Mesenchymal stem cell (in vitro differentiated cells and primary cell): ENCODE measurements at regions not wholly inside any gene's neighbourhood (a gene's known extent, or its start where the extent isn't known, plus 50 kb on each side); places are given as distances from the start of the nearest gene placed in this dataset.

ENCODE experiments used
- DNase-seq: peaks from one replicate; pipeline ENCODE4 v3.0.0-alpha.2; 2013
- H2AFZ ChIP-seq: one replicate; pipeline ENCODE4 v1.6.1; 2013; ENCODE audit warnings: low read depth, mild to moderate bottlenecking, control low read depth, inconsistent platforms, low read length, moderate library complexity
- H2AK5ac ChIP-seq: 2 replicates; pipeline ENCODE4 v1.6.1; 2013; ENCODE audit warnings: low read length, moderate library complexity, mild to moderate bottlenecking, inconsistent platforms; ENCODE audit not compliant: severe bottlenecking
- H2BK120ac ChIP-seq: one replicate; pipeline ENCODE4 v1.6.1; 2013; ENCODE audit warnings: low read depth, mild to moderate bottlenecking, inconsistent platforms, low read length, moderate library complexity
- H2BK12ac ChIP-seq, 2 experiments: one replicate each; pipeline ENCODE4 v1.6.1; 2013; ENCODE audit warnings: inconsistent platforms in 2 of 2, low read length in 2 of 2, mild to moderate bottlenecking in 2 of 2, moderate library complexity in 2 of 2, control low read depth in 1 of 2
- H2BK15ac ChIP-seq: one replicate; pipeline ENCODE4 v1.6.1; 2013; ENCODE audit warnings: mild to moderate bottlenecking, low read depth, inconsistent platforms; ENCODE audit not compliant: poor library complexity, severe bottlenecking
- H2BK5ac ChIP-seq: 2 replicates; pipeline ENCODE4 v1.6.1; 2013; ENCODE audit warnings: low read depth, mild to moderate bottlenecking, low read length, control low read depth, inconsistent platforms; ENCODE audit not compliant: poor library complexity, severe bottlenecking
- H3K14ac ChIP-seq, 2 experiments: one replicate each; pipeline ENCODE4 v1.6.1; 2013; ENCODE audit warnings: inconsistent platforms in 2 of 2, low read length in 2 of 2, control low read depth in 1 of 2, mild to moderate bottlenecking in 1 of 2, moderate library complexity in 1 of 2
- H3K18ac ChIP-seq, 2 experiments: one replicate each; pipeline ENCODE4 v1.6.1; 2013; ENCODE audit warnings: inconsistent platforms in 2 of 2, low read length in 2 of 2, control low read depth in 1 of 2, low read depth in 1 of 2, mild to moderate bottlenecking in 1 of 2
- H3K23ac ChIP-seq, 2 experiments: one replicate each; pipeline ENCODE4 v1.6.1; 2013; ENCODE audit warnings: inconsistent platforms in 2 of 2, low read length in 2 of 2, mild to moderate bottlenecking in 2 of 2, moderate library complexity in 2 of 2, control low read depth in 1 of 2
- H3K27ac ChIP-seq: 2 replicates; pipeline ENCODE4 v1.5.1; 2013; ENCODE audit warnings: mild to moderate bottlenecking, moderate library complexity, low read length, control low read depth, inconsistent platforms; ENCODE audit not compliant: poor library complexity, severe bottlenecking
- H3K27me3 ChIP-seq, 2 experiments: 2 replicates each; pipeline versions ENCODE4 v1.6.1 to v1.7.0; 2013; ENCODE audit warnings: low read length in 2 of 2, mild to moderate bottlenecking in 2 of 2, moderate library complexity in 2 of 2, control low read depth in 1 of 2, inconsistent platforms in 1 of 2; ENCODE audit not compliant: control insufficient read depth in 1 of 2, insufficient read depth in 1 of 2
- H3K36me3 ChIP-seq, 2 experiments: 2 replicates each; pipeline versions ENCODE4 v1.6.1 to v1.7.0; 2013; ENCODE audit warnings: low read length in 2 of 2, control low read depth in 1 of 2, inconsistent platforms in 1 of 2, low read depth in 1 of 2, mild to moderate bottlenecking in 1 of 2; ENCODE audit not compliant: insufficient read depth in 2 of 2, control insufficient read depth in 1 of 2
- H3K4ac ChIP-seq, 2 experiments: one replicate each; pipeline ENCODE4 v1.6.1; 2013; ENCODE audit warnings: inconsistent platforms in 2 of 2, low read length in 2 of 2, mild to moderate bottlenecking in 2 of 2, moderate library complexity in 2 of 2, control low read depth in 1 of 2, low read depth in 1 of 2
- H3K4me1 ChIP-seq: 2 replicates; pipeline ENCODE4 v1.6.1; 2013; ENCODE audit warnings: low read depth, low read length, control low read depth; ENCODE audit not compliant: control insufficient read depth, insufficient read depth
- H3K4me2 ChIP-seq: 2 replicates; pipeline ENCODE4 v1.6.1; 2013; ENCODE audit warnings: low read length, mild to moderate bottlenecking, inconsistent platforms; ENCODE audit not compliant: poor library complexity, severe bottlenecking
- H3K4me3 ChIP-seq, 2 experiments: 2 replicates each; pipeline versions ENCODE4 v1.5.1 to v1.7.0; 2013; ENCODE audit warnings: low read length in 2 of 2, mild to moderate bottlenecking in 2 of 2, control low read depth in 1 of 2, low read depth in 1 of 2; ENCODE audit not compliant: insufficient read depth in 1 of 2
- H3K79me1 ChIP-seq: replicated peaks from 2 replicates; pipeline ENCODE4 v1.6.1; 2013; ENCODE audit warnings: mild to moderate bottlenecking, control low read depth, low read length, inconsistent platforms; ENCODE audit not compliant: poor library complexity, severe bottlenecking
- H3K9ac ChIP-seq: 2 replicates; pipeline ENCODE4 v1.7.0; 2013; ENCODE audit warnings: mild to moderate bottlenecking, low read length, moderate library complexity
- H3K9me3 ChIP-seq: 2 replicates; pipeline ENCODE4 v1.7.0; 2013; ENCODE audit warnings: mild to moderate bottlenecking, low read length; ENCODE audit not compliant: control insufficient read depth
- H4K8ac ChIP-seq: one replicate; pipeline ENCODE4 v1.6.1; 2013; ENCODE audit warnings: inconsistent platforms, mild to moderate bottlenecking, low read length, moderate library complexity
- H4K91ac ChIP-seq: one replicate; pipeline ENCODE4 v1.6.1; 2013; ENCODE audit warnings: mild to moderate bottlenecking, low read length, inconsistent platforms
- WGBS: methylation state at CpG from one replicate; pipeline ENCODE4 v1.1.7; 2013; ENCODE audit warnings: mixed read lengths; 5-methylcytosine and 5-hydroxymethylcytosine counted together

DNA sequence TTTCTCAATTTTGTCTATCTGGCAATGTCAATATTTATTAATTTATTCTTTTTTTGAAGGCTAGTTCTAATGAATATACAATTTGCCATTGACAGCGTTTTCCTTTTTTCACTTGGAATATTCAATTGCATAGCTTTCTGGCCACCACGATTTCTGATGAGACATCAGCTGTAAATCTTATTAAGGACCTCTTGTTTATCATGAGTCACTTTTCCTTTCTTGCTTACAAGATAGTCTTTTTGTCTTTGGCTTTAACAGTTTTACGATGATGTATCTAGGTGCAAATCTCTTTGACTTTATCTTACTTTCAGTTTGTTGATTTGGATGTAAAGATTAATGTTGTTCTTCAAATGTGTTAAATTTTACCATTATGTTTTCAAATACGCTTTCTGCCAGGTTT is 991.6 kb upstream of the SLC10A2 start:
- Histone ChIP-seq H3K4me1 (no peaks in the 10 kb centered on the region), H3K4me2 (no peak overlapping the region), H3K18ac (no peak overlapping the region), H3K14ac (no peak overlapping the region), H3K4ac (no peak overlapping the region), H3K36me3 (no peaks in the 10 kb centered on the region), H3K23ac (no peak overlapping the region), H2BK5ac (no peak overlapping the region), H3K4me3 (peak overlapping the region in 1 of 2 experiments; percentile 45), H3K27ac (no peak overlapping the region), H3K79me1 (no peaks in the 10 kb centered on the region), H4K91ac (no peak overlapping the region), H3K9me3 (peaks cover 19% of the 10 kb centered on the region), H3K9ac (no peak overlapping the region), H2BK15ac (no peak overlapping the region), H4K8ac (no peak overlapping the region), H2BK12ac (no peak overlapping the region), H2BK120ac (no peak overlapping the region), H2AFZ (no peak overlapping the region), H2AK5ac (no peak overlapping the region), H3K27me3 (no peaks in the 10 kb centered on the region)
- DNase-seq: peak; percentile 63
- 68% methylated on average over 1 of the region's 4 CpGs for whole genome bisulfite sequencing

DNA sequence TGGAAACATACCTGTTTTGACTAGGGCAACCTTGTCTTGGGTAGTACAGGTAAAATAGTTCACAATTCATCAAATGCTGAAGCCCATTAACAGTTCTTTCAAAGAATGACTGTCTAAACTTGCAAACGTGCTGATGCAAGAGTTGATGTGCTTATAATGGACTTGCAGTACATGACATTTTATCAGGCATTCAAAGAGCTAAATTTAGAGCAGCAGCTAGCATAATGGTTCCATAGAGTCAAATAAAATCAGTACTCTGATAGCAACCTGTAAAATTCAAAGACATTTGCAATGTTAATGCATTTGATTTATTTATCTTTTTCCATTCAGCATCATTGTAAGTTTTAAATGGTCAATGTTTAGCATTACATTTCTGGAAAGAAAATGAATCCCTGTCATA is 979.7 kb upstream of the SLC10A2 start:
- no peak overlapping the region for H2AFZ ChIP-seq
- no peak overlapping the region for H2BK12ac ChIP-seq
- no peak overlapping the region for H3K18ac ChIP-seq
- no peaks in the 10 kb centered on the region for H3K27me3 ChIP-seq
- H2BK120ac ChIP-seq: no peak overlapping the region
- H3K4me3 ChIP-seq: no peak overlapping the region
- H3K9me3 ChIP-seq: peaks cover 16% of the 10 kb centered on the region
- H3K4me2 ChIP-seq: no peak overlapping the region
- H2BK5ac ChIP-seq: no peak overlapping the region
- no peaks in the 10 kb centered on the region for H3K79me1 ChIP-seq
- no peak overlapping the region for H2AK5ac ChIP-seq
- H3K9ac ChIP-seq: no peak overlapping the region
- 100% methylated on average over 1 of the region's 1 CpG for WGBS
- H4K91ac ChIP-seq: no peak overlapping the region
- H3K4me1 ChIP-seq: peaks cover 2% of the 10 kb centered on the region
- no peak overlapping the region for H3K4ac ChIP-seq
- no peak overlapping the region for H4K8ac ChIP-seq
- no peak overlapping the region for H3K23ac ChIP-seq
- no peak overlapping the region for H3K14ac ChIP-seq
- no peak for DNase-seq
- H2BK15ac ChIP-seq: no peak overlapping the region
- H3K36me3 ChIP-seq: no peaks in the 10 kb centered on the region
- no peak overlapping the region for H3K27ac ChIP-seq

DNA sequence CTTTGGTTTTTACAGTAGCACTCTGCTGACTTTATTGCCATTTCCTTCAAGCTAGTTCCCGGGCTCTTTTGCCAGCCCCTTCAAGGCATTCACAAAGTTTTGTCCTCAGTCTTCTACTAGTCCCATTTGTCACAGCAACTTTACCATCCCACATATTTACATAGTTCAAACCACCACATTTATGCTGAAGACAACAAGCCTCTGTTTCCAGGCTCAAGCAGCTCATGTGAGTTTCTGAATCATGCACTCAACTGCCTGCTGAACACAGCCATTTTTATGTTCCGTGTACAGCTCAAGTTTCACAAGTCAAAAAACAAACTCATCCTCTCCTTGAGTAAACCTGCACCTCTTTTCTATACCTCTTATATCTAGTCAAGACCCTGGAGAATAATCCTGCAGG is 977.0 kb upstream of the SLC10A2 start:
- no peak overlapping the region for H3K18ac ChIP-seq
- H2BK5ac ChIP-seq: no peak overlapping the region
- no peaks in the 10 kb centered on the region for H3K79me1 ChIP-seq

DNA sequence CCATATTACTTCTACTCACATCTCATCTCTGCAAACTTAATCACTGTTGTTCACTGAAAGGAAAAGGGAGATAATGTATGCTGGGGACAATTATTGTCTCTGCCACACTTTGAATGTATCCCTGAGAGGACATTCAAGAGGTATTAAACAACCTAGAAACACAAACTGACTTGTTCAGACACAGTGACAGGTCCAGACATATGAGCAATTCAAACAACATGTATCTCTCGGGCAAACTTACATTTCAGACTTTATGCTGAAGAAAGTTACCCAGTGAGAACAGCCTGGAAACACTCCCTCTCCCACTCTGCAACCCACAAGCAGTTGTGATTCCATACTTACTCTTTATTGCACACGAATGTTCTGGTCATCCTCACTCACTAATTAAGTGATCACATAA is 968.7 kb upstream of the SLC10A2 start:
- H3K27ac ChIP-seq: no peak overlapping the region
- H3K9ac ChIP-seq: no peak overlapping the region
- H2BK120ac ChIP-seq: no peak overlapping the region
- DNase-seq: no peak
- H3K4me1 ChIP-seq: no peaks in the 10 kb centered on the region
- H3K18ac ChIP-seq: no peak overlapping the region
- H3K36me3 ChIP-seq: no peaks in the 10 kb centered on the region
- H3K27me3 ChIP-seq: no peaks in the 10 kb centered on the region
- H3K4me2 ChIP-seq: no peak overlapping the region
- H3K4me3 ChIP-seq: no peak overlapping the region
- H3K9me3 ChIP-seq: no peaks in the 10 kb centered on the region
- 91% methylated on average over 1 of the region's 2 CpGs for WGBS
- H3K4ac ChIP-seq: no peak overlapping the region
- no peak overlapping the region for H2AK5ac ChIP-seq
- no peak overlapping the region for H2BK15ac ChIP-seq
- H3K79me1 ChIP-seq: no peaks in the 10 kb centered on the region
- no peak overlapping the region for H3K14ac ChIP-seq
- no peak overlapping the region for H2BK12ac ChIP-seq
- H2AFZ ChIP-seq: no peak overlapping the region
- no peak overlapping the region for H4K91ac ChIP-seq
- H2BK5ac ChIP-seq: no peak overlapping the region
- H3K23ac ChIP-seq: no peak overlapping the region
- H4K8ac ChIP-seq: no peak overlapping the region

More for the DNA sequence above, 977.0 kb upstream of the SLC10A2 start:
- Histone ChIP-seq H2BK15ac (no peak overlapping the region), H3K4ac (no peak overlapping the region), H2AK5ac (no peak overlapping the region), H3K9me3 (peaks cover 23% of the 10 kb centered on the region), H3K27me3 (no peaks in the 10 kb centered on the region), H3K4me3 (no peak overlapping the region), H3K14ac (no peak overlapping the region), H3K4me2 (no peak overlapping the region), H2AFZ (no peak overlapping the region), H3K36me3 (no peaks in the 10 kb centered on the region), H3K23ac (no peak overlapping the region), H2BK120ac (no peak overlapping the region), H3K9ac (no peak overlapping the region), H3K27ac (no peak overlapping the region), H2BK12ac (no peak overlapping the region), H4K8ac (no peak overlapping the region), H4K91ac (no peak overlapping the region), H3K4me1 (no peaks in the 10 kb centered on the region)
- WGBS: 89% methylated on average over 2 of the region's 2 CpGs
- peak; percentile 60 for DNase-seq
